K562 (cell line): ENCODE measurements at regions not wholly inside any gene's neighbourhood (a gene's known extent, or its start where the extent isn't known, plus 50 kb on each side); places are given as distances from the start of the nearest gene placed in this dataset.

ENCODE experiments used
- ATAC-seq: fragments of 200-7000 bp; cut with Tn5 transposase; 3 replicates; pipeline ENCODE4 v1.9.1; 2020; ENCODE audit warnings: moderate library complexity
- BruUV-seq: library from RNA; stranded (reverse); fragments of 400-500 nt; replicated peaks from 2 replicates; lab custom pipeline; 2021; lab: Mats Ljungman, UMichigan
- CTCF ChIA-PET: fragments of 300-600 bp; formaldehyde crosslinking; extraction: SDS; loops from one replicate; lab custom pipeline; 2021; ENCODE audit warnings: low intra/inter-chr PET ratio; lab: Yijun Ruan, JAX
- POLR2A ChIA-PET: fragments of 300-600, 350-650 bp; sonication (Branson Sonifier 250); formaldehyde crosslinking; extraction: SDS; loops from one replicate; lab custom pipeline; 2021; ENCODE audit warnings: antibody characterized with exemption, inconsistent platforms; lab: Yijun Ruan, JAX
- DNase-seq, 4 experiments: peaks; one replicate each; pipeline versions ENCODE4 v3.0.0 to v3.0.0-alpha.2; 2011 to 2018; ENCODE audit warnings: low spot score in 3 of 4, mixed read lengths in 3 of 4; ENCODE audit errors: extremely low read depth in 1 of 4
- FAIRE-seq: peaks from 2 replicates; lab custom pipeline; 2011; peaks lifted over from hg19 to GRCh38; lab: Jason Lieb, UNC
- H2AFZ ChIP-seq: 2 replicates; pipeline ENCODE4 v1.6.0; 2011; ENCODE audit warnings: low read depth, low read length, control low read depth, inconsistent platforms
- H3K27ac ChIP-seq: fragments of 200-600 bp; 3 replicates; pipeline ENCODE4 v1.8.0; 2011; ENCODE audit warnings: low read depth, mild to moderate bottlenecking, control low read depth, inconsistent platforms, low read length, moderate library complexity, mixed read lengths; ENCODE audit errors: extremely low read depth
- H3K27me3 ChIP-seq, 2 experiments: fragments of 300-600 bp in 1 of 2; 2 replicates in 1 of 2; 3 replicates in 1 of 2; pipeline versions ENCODE4 v1.6.0 to v1.8.0; 2011; ENCODE audit warnings: inconsistent platforms in 2 of 2, low read length in 2 of 2, mild to moderate bottlenecking in 1 of 2, mixed read lengths in 1 of 2, moderate library complexity in 1 of 2; ENCODE audit not compliant: control insufficient read depth in 2 of 2, insufficient read depth in 2 of 2
- H3K36me3 ChIP-seq: fragments of 300-600 bp; 3 replicates; pipeline ENCODE4 v1.8.0; 2011; ENCODE audit warnings: mild to moderate bottlenecking, low read length, inconsistent platforms; ENCODE audit not compliant: control insufficient read depth, insufficient read depth
- H3K4me1 ChIP-seq, 2 experiments: fragments of 200-600 bp in 1 of 2; replicated peaks in 1 of 2; 2 replicates in 1 of 2; 3 replicates in 1 of 2; pipeline versions ENCODE4 v1.5.1 to v1.8.0; 2011; ENCODE audit warnings: inconsistent platforms in 2 of 2, low read length in 2 of 2, mild to moderate bottlenecking in 1 of 2, mixed read lengths in 1 of 2, moderate library complexity in 1 of 2; ENCODE audit not compliant: control insufficient read depth in 2 of 2, insufficient read depth in 2 of 2
- H3K4me2 ChIP-seq: 2 replicates; pipeline ENCODE4 v1.6.1; 2011; ENCODE audit warnings: low read length, control low read depth, inconsistent platforms, mixed read lengths; ENCODE audit not compliant: insufficient read depth
- H3K4me3 ChIP-seq: fragments of 200-600 bp; sonication (generic), shearing (Covaris generic); 2 replicates; pipeline ENCODE4 v1.5.1; 2016; ENCODE audit warnings: control low read depth, inconsistent platforms
- H3K79me2 ChIP-seq: fragments of 200-600 bp; 3 replicates; pipeline ENCODE4 v1.8.0; 2011; ENCODE audit warnings: low read length, inconsistent platforms; ENCODE audit not compliant: control insufficient read depth, insufficient read depth
- H3K9ac ChIP-seq, 2 experiments: 2 replicates each; pipeline versions ENCODE4 v1.6.0 to v1.6.1; 2011; ENCODE audit warnings: low read depth in 2 of 2, low read length in 2 of 2, control low read depth in 1 of 2, inconsistent platforms in 1 of 2, mild to moderate bottlenecking in 1 of 2, mixed read lengths in 1 of 2; ENCODE audit not compliant: insufficient read depth in 1 of 2
- H3K9me1 ChIP-seq: one replicate; pipeline ENCODE4 v1.6.0; 2011; ENCODE audit warnings: inconsistent platforms, mild to moderate bottlenecking, low read length, moderate library complexity; ENCODE audit not compliant: control insufficient read depth, insufficient read depth
- H3K9me3 ChIP-seq: replicated peaks from 2 replicates; pipeline ENCODE4 v1.5.1; 2011; ENCODE audit warnings: low read depth, low read length, inconsistent platforms; ENCODE audit not compliant: control insufficient read depth, insufficient read depth
- H4K20me1 ChIP-seq: replicated peaks from 2 replicates; pipeline ENCODE4 v1.6.1; 2011; ENCODE audit warnings: low read length, inconsistent platforms, mixed read lengths; ENCODE audit not compliant: control insufficient read depth, insufficient read depth
- CBX5 ChIP-seq: IDR thresholded peaks from 2 replicates; pipeline ENCODE4 v1.6.1; 2014; ENCODE audit warnings: low read depth, borderline replicate concordance
- EGR1 ChIP-seq: fragments of 450-650 bp; conservative IDR thresholded peaks from 2 replicates; pipeline ENCODE4 v1.6.1; 2017; ENCODE audit warnings: mild to moderate bottlenecking
- FIP1L1 ChIP-seq: fragments of 200-400 bp; formaldehyde crosslinking; IDR thresholded peaks from 2 replicates; pipeline ENCODE4 v1.6.1; 2018; ENCODE audit warnings: mild to moderate bottlenecking, low read depth, low read length; ENCODE audit not compliant: poor library complexity, severe bottlenecking
- LEF1 ChIP-seq: fragments of 450-650 bp; IDR thresholded peaks from 2 replicates; pipeline ENCODE4 v1.6.1; 2016; ENCODE audit warnings: mild to moderate bottlenecking
- MBD1 ChIP-seq: fragments of 250-450 bp; sonication (Bioruptor Pico); IDR thresholded peaks from 2 replicates; pipeline ENCODE4 v1.8.0; 2022; ENCODE audit warnings: inconsistent platforms
- PRPF4 ChIP-seq: fragments of 200-400 bp; formaldehyde crosslinking; IDR thresholded peaks from one replicate; pipeline ENCODE4 v1.6.1; 2017; ENCODE audit warnings: low read length, low read depth, mild to moderate bottlenecking; ENCODE audit not compliant: insufficient read depth, poor library complexity, severe bottlenecking
- PYGO2 ChIP-seq: fragments of 450-650 bp; IDR thresholded peaks from 2 replicates; pipeline ENCODE4 v1.6.1; 2016; ENCODE audit warnings: mild to moderate bottlenecking, missing genetic modification characterization, moderate library complexity, missing compliant biosample characterization
- RBFOX2 ChIP-seq: fragments of 200-400 bp; formaldehyde crosslinking; IDR thresholded peaks from 2 replicates; pipeline ENCODE4 v1.6.1; 2017; ENCODE audit warnings: low read depth, mild to moderate bottlenecking, low read length, moderate library complexity
- RBM14 ChIP-seq: fragments of 200-400 bp; formaldehyde crosslinking; IDR thresholded peaks from 2 replicates; pipeline ENCODE4 v1.6.1; 2018; ENCODE audit warnings: low read depth, mild to moderate bottlenecking, low read length, moderate library complexity, borderline replicate concordance; ENCODE audit not compliant: insufficient read depth
- RBM15 ChIP-seq: fragments of 200-400 bp; formaldehyde crosslinking; IDR thresholded peaks from 2 replicates; pipeline ENCODE4 v1.6.1; 2018; ENCODE audit warnings: mild to moderate bottlenecking, low read length, moderate library complexity; ENCODE audit not compliant: insufficient read depth
- SUPT5H ChIP-seq: fragments of 450-650 bp; IDR thresholded peaks from 2 replicates; pipeline ENCODE4 v1.6.1; 2016
- TCF7 ChIP-seq: sonication (generic); IDR thresholded peaks from 2 replicates; pipeline ENCODE4 v1.6.1; 2016; ENCODE audit warnings: antibody characterized with exemption, borderline replicate concordance
- TCFL5 ChIP-seq: fragments of 250-450 bp; sonication (Bioruptor Pico); conservative IDR thresholded peaks from 2 replicates; pipeline ENCODE4 v1.6.1; 2021; ENCODE audit warnings: mild to moderate bottlenecking, moderate library complexity, matching md5 sums
- ZFPM2 ChIP-seq: fragments of 250-450 bp; sonication (Bioruptor Pico); IDR thresholded peaks from 2 replicates; pipeline ENCODE4 v1.5.1; 2022; ENCODE audit warnings: mild to moderate bottlenecking
- ZNF699 ChIP-seq: fragments of 250-450 bp; sonication (Bioruptor Pico); IDR thresholded peaks from 2 replicates; pipeline ENCODE4 v1.8.0; 2021; ENCODE audit warnings: mild to moderate bottlenecking, moderate library complexity; ENCODE audit not compliant: insufficient replicate concordance
- ZSCAN32 ChIP-seq: fragments of 450-650 bp; formaldehyde crosslinking; IDR thresholded peaks from 2 replicates; pipeline ENCODE4 v1.4.0; 2020; ENCODE audit warnings: mild to moderate bottlenecking, moderate library complexity
- WGBS: fragments of 100-300 bp; shearing (Covaris generic); methylation state at CpG from one replicate; pipeline ENCODE4 v1.1.6; 2016; ENCODE audit warnings: low coverage, mixed read lengths; ENCODE audit not compliant: insufficient coverage; ENCODE audit errors: missing lambda C conversion rate; 5-methylcytosine and 5-hydroxymethylcytosine counted together
- in situ Hi-C: fragments of 300-500 bp; cut with MboI; formaldehyde crosslinking; loops from 4 replicates; pipeline ENCODE4 v1.15.0; 2018; ENCODE audit warnings: inconsistent platforms, mixed read lengths
- intact Hi-C: fragments of 100-400 bp; cut with micrococcal nuclease; formaldehyde crosslinking; loops from 2 replicates; pipeline ENCODE4 v1.14.2; 2022
- TF ChIP-seq, protein P1 (sequence below): sonication (generic); formaldehyde crosslinking; IDR thresholded peaks from 2 replicates; pipeline ENCODE4 v1.8.0; 2022; ENCODE audit warnings: mild to moderate bottlenecking, missing genetic modification reagents
- TF ChIP-seq, protein P2 (sequence below): fragments of 450-650 bp; IDR thresholded peaks from 2 replicates; pipeline ENCODE4 v1.6.1; 2014; ENCODE audit warnings: low read depth, mild to moderate bottlenecking, moderate library complexity, borderline replicate concordance

DNA sequence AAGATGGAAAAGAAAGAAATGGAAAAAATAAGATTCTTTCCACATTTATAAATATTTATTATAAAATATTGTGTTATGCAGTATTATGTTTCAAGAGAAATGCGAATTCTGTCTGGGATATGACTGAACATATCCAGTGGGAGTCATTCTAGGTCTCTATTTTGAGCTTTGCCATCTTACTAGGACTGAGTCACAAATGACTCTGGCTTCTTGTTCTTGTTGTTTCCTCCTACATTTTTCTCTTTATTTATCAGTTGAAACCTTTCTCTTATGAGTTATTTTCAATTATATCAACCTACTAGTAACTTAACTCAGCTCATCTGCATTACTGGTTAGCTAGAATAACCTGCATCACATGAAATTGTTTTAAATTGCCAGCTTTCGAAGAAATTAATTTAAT, 1247.3 kb downstream of the SLITRK1 start (continued):
- TF ChIP-seq, protein P1, sequence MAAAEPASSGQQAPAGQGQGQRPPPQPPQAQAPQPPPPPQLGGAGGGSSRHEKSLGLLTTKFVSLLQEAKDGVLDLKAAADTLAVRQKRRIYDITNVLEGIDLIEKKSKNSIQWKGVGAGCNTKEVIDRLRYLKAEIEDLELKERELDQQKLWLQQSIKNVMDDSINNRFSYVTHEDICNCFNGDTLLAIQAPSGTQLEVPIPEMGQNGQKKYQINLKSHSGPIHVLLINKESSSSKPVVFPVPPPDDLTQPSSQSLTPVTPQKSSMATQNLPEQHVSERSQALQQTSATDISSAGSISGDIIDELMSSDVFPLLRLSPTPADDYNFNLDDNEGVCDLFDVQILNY, result no peak

GRCh38 chr13:82627183-82627582, 1255.1 kb downstream of the SLITRK1 start:
- H3K27me3 ChIP-seq, result no peaks in the 10 kb centered on the region
- H3K79me2 ChIP-seq, result no peaks in the 10 kb centered on the region
- WGBS, result 0% methylated on average over 1 of the region's 1 CpG
- H3K36me3 ChIP-seq, result no peaks in the 10 kb centered on the region
- intact Hi-C loops (no loop called here), in situ Hi-C loops (no loop called here)
- POLR2A ChIA-PET, result no interaction called here
- peaks cover 2% of the 10 kb centered on the region; the same call in 1 of the 2 replicates for H3K9me3 ChIP-seq
- ATAC-seq (no peak), FAIRE-seq (no peak), DNase-seq (no peak)
- no TSS peak for BruUV-seq
- H3K4me1 ChIP-seq, result no peaks in the 10 kb centered on the region
- H3K9ac ChIP-seq, result no peak overlapping the region
- H3K4me2 ChIP-seq, result no peak overlapping the region
- H3K9me1 ChIP-seq, result no peaks in the 10 kb centered on the region
- H3K27ac ChIP-seq, result no peak overlapping the region
- no peaks in the 10 kb centered on the region for H4K20me1 ChIP-seq
- no peak overlapping the region for H2AFZ ChIP-seq
- H3K4me3 ChIP-seq, result no peak overlapping the region
- CTCF ChIA-PET, result no interaction called here
- TF ChIP-seq SUPT5H (no peak), FIP1L1 (no peak), ZFPM2 (CRISPR knock-in tag) (no peak), PYGO2 (tag) (no peak), MBD1 (no peak), RBFOX2 (no peak), TCF7 (no peak), ZSCAN32 (CRISPR knock-in tag) (no peak), CBX5 (no peak), ZNF699 (CRISPR knock-in tag) (no peak), PRPF4 (no peak), RBM15 (no peak), RBM14 (no peak), TCFL5 (CRISPR knock-in tag) (no peak), LEF1 (no peak), EGR1 (no peak)
- TF ChIP-seq, protein P2, sequence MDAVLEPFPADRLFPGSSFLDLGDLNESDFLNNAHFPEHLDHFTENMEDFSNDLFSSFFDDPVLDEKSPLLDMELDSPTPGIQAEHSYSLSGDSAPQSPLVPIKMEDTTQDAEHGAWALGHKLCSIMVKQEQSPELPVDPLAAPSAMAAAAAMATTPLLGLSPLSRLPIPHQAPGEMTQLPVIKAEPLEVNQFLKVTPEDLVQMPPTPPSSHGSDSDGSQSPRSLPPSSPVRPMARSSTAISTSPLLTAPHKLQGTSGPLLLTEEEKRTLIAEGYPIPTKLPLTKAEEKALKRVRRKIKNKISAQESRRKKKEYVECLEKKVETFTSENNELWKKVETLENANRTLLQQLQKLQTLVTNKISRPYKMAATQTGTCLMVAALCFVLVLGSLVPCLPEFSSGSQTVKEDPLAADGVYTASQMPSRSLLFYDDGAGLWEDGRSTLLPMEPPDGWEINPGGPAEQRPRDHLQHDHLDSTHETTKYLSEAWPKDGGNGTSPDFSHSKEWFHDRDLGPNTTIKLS, result no peak
